ENCODE measurements at regions not wholly inside any gene's neighbourhood (a gene's known extent, or its start where the extent isn't known, plus 50 kb on each side); places are given as distances from the start of the nearest gene placed in this dataset.

DNA sequence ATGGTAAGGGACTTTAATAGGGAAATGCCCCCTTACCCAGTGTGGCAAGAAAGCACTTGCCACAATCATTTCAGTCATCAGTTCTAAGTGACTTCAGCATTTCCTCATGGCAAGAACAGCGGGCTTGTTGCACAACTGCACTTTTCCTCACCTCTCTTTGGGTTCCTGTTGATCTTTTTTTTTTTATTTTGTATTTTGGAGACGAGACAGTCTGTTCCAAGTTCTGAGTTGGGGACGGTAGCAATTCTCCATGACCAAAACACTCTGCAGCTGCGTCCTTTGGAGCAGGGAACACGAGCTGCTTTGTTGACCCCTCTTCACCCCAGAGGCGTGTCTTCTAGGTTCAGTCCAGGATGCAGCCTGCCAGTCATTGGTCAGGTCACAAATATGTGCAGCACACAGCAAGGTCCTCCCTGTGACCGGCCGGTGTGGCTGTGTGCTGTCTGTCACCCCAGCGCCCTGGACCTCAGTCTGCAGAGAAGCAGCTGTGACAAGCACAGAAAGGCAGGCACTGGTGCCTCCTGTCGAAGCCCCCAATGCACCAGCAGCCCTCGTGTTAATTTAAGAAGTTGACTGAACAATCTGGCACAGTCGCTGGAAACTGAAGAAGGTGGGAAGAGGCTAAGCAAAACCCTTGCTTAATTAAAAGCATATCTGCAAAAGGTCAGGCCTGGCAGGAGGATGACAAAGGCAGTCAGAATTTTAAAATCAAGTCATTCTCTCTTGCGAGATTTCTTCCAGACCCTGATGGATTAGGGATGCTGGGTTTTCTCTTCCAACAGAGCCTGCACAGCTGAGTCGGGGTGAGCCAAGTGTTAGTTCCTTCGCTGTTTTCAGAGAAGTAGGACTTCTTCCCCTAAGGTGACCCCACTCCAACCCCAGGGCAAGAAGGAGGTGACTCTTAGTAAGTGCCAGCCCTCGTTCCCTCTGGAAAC lies 96.7 kb upstream of the COPS8 start:
- H3K27me3 ChIP-seq (ENCODE audit: control insufficient read depth, insufficient read depth, low read length), result peaks cover 7% of the 10 kb centered on the region
- no peaks in the 10 kb centered on the region for H3K36me3 Mint-ChIP-seq
- DNase-seq (no peak), ATAC-seq (ENCODE audit: low read depth in 2 of 2) (no peak)
- H3K4me1 ChIP-seq (ENCODE audit: control insufficient read depth, insufficient read depth, low read length, poor library complexity, severe bottlenecking), result no peaks in the 10 kb centered on the region
- H3K9me3 Mint-ChIP-seq, result peaks cover 0 to 8% (median 0%) of the 10 kb centered on the region in 7 donors
- H3K4me1 Mint-ChIP-seq, result no peaks in the 10 kb centered on the region
- H3K27ac Mint-ChIP-seq, result no peak overlapping the region
- peaks cover 30% of the 10 kb centered on the region for H3K27me3 Mint-ChIP-seq
- no peak overlapping the region for H3K4me3 ChIP-seq (ENCODE audit: low read depth, low read length)
- H3K9me3 ChIP-seq (ENCODE audit: control insufficient read depth in 2 of 2, low read length in 2 of 2), result no peaks in the 10 kb centered on the region
- H3K27ac ChIP-seq (ENCODE audit: insufficient read depth, low read length, poor library complexity, severe bottlenecking), result no peak overlapping the region
- no peak overlapping the region for H3K4me3 Mint-ChIP-seq
- no peaks in the 10 kb centered on the region for H3K36me3 ChIP-seq (ENCODE audit: control insufficient read depth, insufficient read depth, low read length)

DNA sequence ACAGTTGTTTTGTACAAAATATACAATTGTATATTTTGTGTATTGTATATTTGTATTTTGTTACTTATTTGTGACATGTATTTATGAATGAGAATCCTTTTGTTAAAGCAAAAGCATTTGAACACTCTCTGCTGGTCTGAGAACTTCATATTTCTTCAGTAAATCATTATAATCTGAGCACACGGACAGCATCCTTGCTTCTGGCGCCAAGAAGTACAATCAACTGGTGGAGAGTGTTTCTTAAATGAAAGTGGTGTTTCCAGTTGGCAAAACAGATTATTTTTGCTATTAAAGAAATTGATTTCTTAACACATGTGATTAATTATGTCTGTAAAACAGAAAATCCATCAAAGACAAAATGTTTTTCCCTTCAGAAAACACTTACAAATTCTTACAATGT lies 95.1 kb upstream of the COPS8 start:
- Histone ChIP-seq H3K4me1 (ENCODE audit: control insufficient read depth, insufficient read depth, low read length, poor library complexity, severe bottlenecking) (no peaks in the 10 kb centered on the region), H3K27me3 (ENCODE audit: control insufficient read depth, insufficient read depth, low read length) (peaks cover 4% of the 10 kb centered on the region), H3K9me3 (ENCODE audit: control insufficient read depth in 2 of 2, low read length in 2 of 2) (no peaks in the 10 kb centered on the region), H3K27ac (ENCODE audit: insufficient read depth, low read length, poor library complexity, severe bottlenecking) (no peak overlapping the region), H3K4me3 (ENCODE audit: low read depth, low read length) (no peak overlapping the region), H3K36me3 (ENCODE audit: control insufficient read depth, insufficient read depth, low read length) (no peaks in the 10 kb centered on the region)
- no peaks in the 10 kb centered on the region for H3K4me1 Mint-ChIP-seq
- H3K9me3 Mint-ChIP-seq, result peaks cover 0 to 8% (median 0%) of the 10 kb centered on the region in 7 donors
- H3K27ac Mint-ChIP-seq, result no peak overlapping the region
- H3K27me3 Mint-ChIP-seq, result peaks cover 23% of the 10 kb centered on the region
- H3K36me3 Mint-ChIP-seq, result no peaks in the 10 kb centered on the region
- ATAC-seq (ENCODE audit: low read depth in 2 of 2) (no peak), DNase-seq (no peak)
- H3K4me3 Mint-ChIP-seq, result no peak overlapping the region

DNA sequence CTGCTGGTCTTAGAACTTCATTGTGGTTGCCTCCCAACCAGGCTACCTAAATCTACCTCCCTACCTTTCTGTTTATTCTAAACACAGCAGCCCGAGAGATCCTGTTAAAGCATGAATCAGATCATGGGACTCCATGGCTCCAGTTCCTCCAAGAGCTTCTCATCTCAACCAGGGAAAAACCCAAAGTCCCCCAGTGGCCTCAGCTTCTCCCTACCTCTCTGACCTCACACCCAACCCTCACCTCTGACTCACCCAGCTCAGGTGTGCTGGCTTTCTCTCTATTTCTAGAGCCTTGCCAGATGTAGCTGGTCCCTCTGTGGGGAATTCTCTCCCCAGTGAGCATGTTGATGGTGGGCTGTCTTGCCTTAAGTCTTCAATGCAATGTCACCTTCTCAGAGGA lies 93.8 kb upstream of the COPS8 start:
- no peak overlapping the region for H3K4me3 ChIP-seq (ENCODE audit: low read depth, low read length)
- no peak overlapping the region for H3K27ac ChIP-seq (ENCODE audit: insufficient read depth, low read length, poor library complexity, severe bottlenecking)
- H3K4me1 ChIP-seq (ENCODE audit: control insufficient read depth, insufficient read depth, low read length, poor library complexity, severe bottlenecking), result no peaks in the 10 kb centered on the region
- Mint-ChIP-seq H3K27me3 (peaks cover 20% of the 10 kb centered on the region), H3K4me3 (no peak overlapping the region), H3K9me3 (peaks cover 0 to 4% (median 0%) of the 10 kb centered on the region in 7 donors), H3K27ac (no peak overlapping the region), H3K4me1 (no peaks in the 10 kb centered on the region), H3K36me3 (no peaks in the 10 kb centered on the region)
- H3K9me3 ChIP-seq (ENCODE audit: control insufficient read depth in 2 of 2, low read length in 2 of 2), result no peaks in the 10 kb centered on the region
- DNase-seq (no peak), ATAC-seq (ENCODE audit: low read depth in 2 of 2) (no peak)
- H3K27me3 ChIP-seq (ENCODE audit: control insufficient read depth, insufficient read depth, low read length), result peaks cover 4% of the 10 kb centered on the region
- no peaks in the 10 kb centered on the region for H3K36me3 ChIP-seq (ENCODE audit: control insufficient read depth, insufficient read depth, low read length)

DNA sequence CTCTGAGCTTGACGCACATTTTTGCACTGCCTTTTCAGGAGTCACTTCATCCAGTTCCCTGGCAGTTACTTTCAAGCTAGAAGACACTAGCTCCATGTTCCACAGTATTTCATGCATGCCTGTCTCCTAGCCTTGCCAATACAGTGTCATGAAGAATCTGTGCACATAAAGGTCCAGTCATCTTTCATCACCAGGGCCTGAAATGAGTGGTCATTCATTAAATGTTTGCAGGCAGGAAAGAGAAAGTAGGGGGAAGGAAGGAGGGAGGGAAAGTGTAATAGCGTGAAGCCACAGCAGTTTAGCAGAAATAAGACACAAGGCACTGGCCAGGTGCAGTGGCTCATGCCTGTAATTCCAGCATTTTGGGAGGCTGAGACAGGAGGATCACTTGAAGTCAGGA lies 92.4 kb upstream of the COPS8 start:
- peaks cover 0 to 4% (median 0%) of the 10 kb centered on the region in 7 donors for H3K9me3 Mint-ChIP-seq
- DNase-seq, result no peak
- Histone ChIP-seq H3K27me3 (ENCODE audit: control insufficient read depth, insufficient read depth, low read length) (peaks cover 4% of the 10 kb centered on the region), H3K27ac (ENCODE audit: insufficient read depth, low read length, poor library complexity, severe bottlenecking) (no peak overlapping the region), H3K36me3 (ENCODE audit: control insufficient read depth, insufficient read depth, low read length) (no peaks in the 10 kb centered on the region), H3K9me3 (ENCODE audit: control insufficient read depth in 2 of 2, low read length in 2 of 2) (no peaks in the 10 kb centered on the region), H3K4me1 (ENCODE audit: control insufficient read depth, insufficient read depth, low read length, poor library complexity, severe bottlenecking) (no peaks in the 10 kb centered on the region), H3K4me3 (ENCODE audit: low read depth, low read length) (no peak overlapping the region)
- H3K4me3 Mint-ChIP-seq, result no peak overlapping the region
- no peak for ATAC-seq (ENCODE audit: low read depth in 2 of 2)
- no peak overlapping the region for H3K27ac Mint-ChIP-seq
- no peaks in the 10 kb centered on the region for H3K36me3 Mint-ChIP-seq
- H3K4me1 Mint-ChIP-seq, result no peaks in the 10 kb centered on the region
- H3K27me3 Mint-ChIP-seq, result peaks cover 18% of the 10 kb centered on the region

DNA sequence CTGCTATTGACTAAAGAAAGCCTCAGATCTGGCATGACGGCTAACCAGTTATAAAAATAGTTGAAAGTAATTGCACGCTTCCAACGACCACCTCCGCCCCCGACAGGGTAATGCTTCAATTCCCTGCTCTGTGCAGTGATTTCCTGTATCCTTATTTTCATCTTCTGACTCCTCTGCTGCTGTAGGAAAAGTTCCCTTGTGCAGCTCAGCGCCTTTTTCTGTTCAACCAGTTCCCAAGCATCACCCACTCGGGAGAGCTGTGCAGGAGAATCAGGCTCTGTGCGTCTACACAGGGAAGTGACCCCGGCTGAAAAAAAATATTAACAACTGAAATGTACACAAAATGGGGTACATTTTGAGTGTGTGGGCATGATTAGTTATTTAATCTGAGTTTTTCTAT lies 91.3 kb upstream of the COPS8 start:
- no peak overlapping the region for H3K27ac Mint-ChIP-seq
- peaks cover 12% of the 10 kb centered on the region for H3K27me3 Mint-ChIP-seq
- DNase-seq (no peak), ATAC-seq (ENCODE audit: low read depth in 2 of 2) (no peak)
- H3K4me1 Mint-ChIP-seq, result no peaks in the 10 kb centered on the region
- Histone ChIP-seq H3K9me3 (ENCODE audit: control insufficient read depth in 2 of 2, low read length in 2 of 2) (no peaks in the 10 kb centered on the region), H3K36me3 (ENCODE audit: control insufficient read depth, insufficient read depth, low read length) (no peaks in the 10 kb centered on the region), H3K27ac (ENCODE audit: insufficient read depth, low read length, poor library complexity, severe bottlenecking) (no peak overlapping the region), H3K4me1 (ENCODE audit: control insufficient read depth, insufficient read depth, low read length, poor library complexity, severe bottlenecking) (no peaks in the 10 kb centered on the region), H3K4me3 (ENCODE audit: low read depth, low read length) (no peak overlapping the region), H3K27me3 (ENCODE audit: control insufficient read depth, insufficient read depth, low read length) (peaks cover 4% of the 10 kb centered on the region)
- peaks cover 0 to 4% (median 0%) of the 10 kb centered on the region in 7 donors for H3K9me3 Mint-ChIP-seq
- H3K36me3 Mint-ChIP-seq, result no peaks in the 10 kb centered on the region
- no peak overlapping the region for H3K4me3 Mint-ChIP-seq

DNA sequence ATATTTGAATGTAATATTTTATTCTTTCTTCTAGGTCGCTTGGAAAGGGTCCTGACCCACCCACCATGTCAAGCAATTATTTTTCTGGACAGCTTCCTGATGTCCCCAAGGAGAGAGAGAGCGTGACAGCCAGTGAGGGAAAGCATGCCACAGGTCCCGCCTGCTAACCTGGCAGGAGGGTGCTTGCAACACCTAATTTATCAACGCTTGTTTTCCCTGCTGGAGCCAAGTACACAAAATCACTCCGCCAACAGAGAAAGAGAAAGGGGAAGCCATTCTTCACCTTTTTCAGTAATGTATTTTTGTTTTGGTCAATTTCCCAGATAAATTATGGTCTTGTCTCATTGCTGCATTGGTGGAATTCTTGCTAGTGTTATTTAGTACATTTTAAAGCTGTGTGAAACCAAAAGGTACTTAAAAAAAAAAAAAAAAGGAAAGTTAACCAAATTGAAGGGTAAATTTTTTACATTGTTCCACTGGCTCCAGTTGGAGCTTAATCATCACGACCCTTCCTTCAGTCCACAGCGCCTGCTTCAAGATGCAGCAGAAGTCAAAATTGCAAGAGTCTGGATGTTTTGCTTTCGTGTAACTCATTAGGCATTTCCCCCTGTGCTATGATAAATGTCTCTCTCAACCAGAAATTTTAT lies 88.5 kb upstream of the COPS8 start:
- Histone ChIP-seq H3K9me3 (ENCODE audit: control insufficient read depth in 2 of 2, low read length in 2 of 2) (no peaks in the 10 kb centered on the region), H3K27ac (ENCODE audit: insufficient read depth, low read length, poor library complexity, severe bottlenecking) (no peak overlapping the region), H3K4me1 (ENCODE audit: control insufficient read depth, insufficient read depth, low read length, poor library complexity, severe bottlenecking) (no peaks in the 10 kb centered on the region), H3K4me3 (ENCODE audit: low read depth, low read length) (no peak overlapping the region), H3K36me3 (ENCODE audit: control insufficient read depth, insufficient read depth, low read length) (no peaks in the 10 kb centered on the region), H3K27me3 (ENCODE audit: control insufficient read depth, insufficient read depth, low read length) (peaks cover 4% of the 10 kb centered on the region)
- Mint-ChIP-seq H3K9me3 (peaks cover 0 to 4% (median 0%) of the 10 kb centered on the region in 7 donors), H3K4me3 (no peak overlapping the region), H3K27me3 (peaks cover 9% of the 10 kb centered on the region), H3K4me1 (no peaks in the 10 kb centered on the region), H3K36me3 (no peaks in the 10 kb centered on the region), H3K27ac (no peak overlapping the region)
- DNase-seq (no peak), ATAC-seq (ENCODE audit: low read depth in 2 of 2) (no peak)

DNA sequence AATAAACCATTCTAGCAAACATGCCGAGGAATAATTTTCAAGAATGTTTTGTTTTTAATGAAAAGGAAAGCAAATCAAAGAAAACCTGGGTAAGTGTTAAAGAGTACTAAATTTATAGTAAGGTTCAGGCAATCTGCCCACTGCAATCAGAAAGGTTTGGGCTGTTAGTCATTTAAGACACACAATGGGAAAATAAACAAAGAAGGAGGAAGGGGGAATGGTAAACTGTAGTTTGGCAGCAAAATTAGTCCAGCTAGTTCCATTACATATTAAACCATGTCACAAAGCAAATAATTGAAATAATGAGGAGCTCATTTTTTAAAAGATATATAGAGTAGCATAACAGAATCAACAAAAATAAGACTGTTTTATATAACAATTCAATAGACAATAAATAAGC lies 87.5 kb upstream of the COPS8 start:
- no peak overlapping the region for H3K27ac Mint-ChIP-seq
- Histone ChIP-seq H3K4me1 (ENCODE audit: control insufficient read depth, insufficient read depth, low read length, poor library complexity, severe bottlenecking) (no peaks in the 10 kb centered on the region), H3K4me3 (ENCODE audit: low read depth, low read length) (no peak overlapping the region), H3K27ac (ENCODE audit: insufficient read depth, low read length, poor library complexity, severe bottlenecking) (no peak overlapping the region), H3K9me3 (ENCODE audit: control insufficient read depth in 2 of 2, low read length in 2 of 2) (no peaks in the 10 kb centered on the region), H3K27me3 (ENCODE audit: control insufficient read depth, insufficient read depth, low read length) (no peaks in the 10 kb centered on the region), H3K36me3 (ENCODE audit: control insufficient read depth, insufficient read depth, low read length) (no peaks in the 10 kb centered on the region)
- no peak for DNase-seq
- no peaks in the 10 kb centered on the region for H3K4me1 Mint-ChIP-seq
- peaks cover 10% of the 10 kb centered on the region for H3K27me3 Mint-ChIP-seq
- no peak for ATAC-seq (ENCODE audit: low read depth in 2 of 2)
- H3K4me3 Mint-ChIP-seq, result no peak overlapping the region
- H3K36me3 Mint-ChIP-seq, result no peaks in the 10 kb centered on the region
- H3K9me3 Mint-ChIP-seq, result peaks cover 0 to 4% (median 0%) of the 10 kb centered on the region in 7 donors

Measured in CD4-positive, CD25-positive, alpha-beta regulatory T cell (primary cell).